Ovary (tissue), 7 donors: ENCODE measurements at regions not wholly inside any gene's neighbourhood (a gene's known extent, or its start where the extent isn't known, plus 50 kb on each side); places are given as distances from the start of the nearest gene placed in this dataset.

Experiments used
- DNase-seq, 5 donors: peaks; one replicate each; pipeline ENCODE4 v3.0.0-alpha.2; 2019 to 2020
- H3K27ac ChIP-seq, 2 donors: fragments of 200-600 bp; one replicate each; pipeline versions ENCODE4 v1.5.1 to v1.8.0; 2019 to 2022
- H3K27me3 ChIP-seq: fragments of 200-600 bp; one replicate; pipeline ENCODE4 v1.8.0; 2022
- H3K36me3 ChIP-seq: fragments of 200-600 bp; sonication (generic); one replicate; pipeline ENCODE4 v1.5.1; 2019
- H3K4me1 ChIP-seq: one replicate; pipeline ENCODE4 v1.8.1; 2013; ENCODE audit warnings: mild to moderate bottlenecking, moderate library complexity; ENCODE audit not compliant: insufficient read depth
- H3K4me3 ChIP-seq: fragments of 200-600 bp; sonication (generic); one replicate; pipeline ENCODE4 v1.5.1; 2017
- H3K9me3 ChIP-seq, 2 donors: fragments of 200-600 bp in 1 of 2; sonication (generic) in 1 of 2; one replicate each; pipeline versions ENCODE4 v1.5.1 to v1.8.1; 2013 to 2019; ENCODE audit warnings: mild to moderate bottlenecking in 1 of 2, moderate library complexity in 1 of 2
- CTCF ChIP-seq, 3 donors: fragments of 450-650 bp in 2 of 3; fragments of 200-600 bp in 1 of 3; IDR thresholded peaks; one replicate each; pipeline versions ENCODE4 v1.5.1 to v1.8.0; 2016 to 2022; ENCODE audit warnings: antibody characterized with exemption in 3 of 3, mild to moderate bottlenecking in 1 of 3
- EP300 ChIP-seq: sonication (generic); formaldehyde crosslinking; IDR thresholded peaks from one replicate; pipeline ENCODE4 v1.6.1; 2017; ENCODE audit warnings: antibody characterized with exemption
- POLR2A ChIP-seq: fragments of 450-650 bp; IDR thresholded peaks from one replicate; pipeline ENCODE4 v1.6.1; 2017; ENCODE audit warnings: antibody characterized with exemption, mild to moderate bottlenecking, moderate library complexity
- WGBS, 3 donors: extraction: QIAGEN DNeasy Blood & Tissue Kit in 1 of 3; methylation state at CpG; one replicate each; pipeline versions ENCODE4 v1.1.5 to v1.1.7; 2013 to 2017; 5-methylcytosine and 5-hydroxymethylcytosine counted together
- intact Hi-C, 4 donors: fragments of 100-400 bp; cut with DNase I; formaldehyde crosslinking; loops; one replicate each; pipeline versions ENCODE4 v1.11.0 to v1.15.1; 2022 to 2023
- donor health status: DM: no; HTN: no; CAD: no; lungs with moderate emphysema.
- donor health status: DM: no; HTN: no; CAD: no.
- donor health status: Bipolar disorder and iron deficiency.
- donor health status: DM: no; HTN: no; CAD: no.
- donor health status: DM: yes; HTN: yes; CAD: no.

- intact Hi-C loops, result no loop called here
- Histone ChIP-seq H3K27ac (no peak overlapping the region), H3K4me1 (no peaks in the 10 kb centered on the region), H3K4me3 (no peak overlapping the region), H3K9me3 (no peaks in the 10 kb centered on the region), H3K27me3 (no peaks in the 10 kb centered on the region), H3K36me3 (no peaks in the 10 kb centered on the region)
- TF ChIP-seq CTCF (IDR thresholded peaks at IDR 0.05) (no peak), EP300 (no peak), POLR2A (no peak)
- peak in 1 of 5 donors; percentile 1 for DNase-seq
- WGBS, 3 donors, result 88 to 90% (median 88%) methylated on average over 5 of the region's 5 CpGs
Measured at GRCh38 chr5:135249658-135250057, 149.4 kb downstream of the MACROH2A1 start.

- no peak for TF ChIP-seq EP300
- TF ChIP-seq POLR2A, result no peak
- no peak for TF ChIP-seq CTCF (IDR thresholded peaks at IDR 0.05)
- H3K4me1 ChIP-seq, result no peaks in the 10 kb centered on the region
- H3K9me3 ChIP-seq, result no peaks in the 10 kb centered on the region
- DNase-seq, result peak in 1 of 5 donors; percentile 2
- 89 to 93% (median 92%) methylated on average over 8 of the region's 8 CpGs for WGBS, 3 donors
- no peak overlapping the region for H3K27ac ChIP-seq
- intact Hi-C loops, result no loop called here
- H3K36me3 ChIP-seq, result no peaks in the 10 kb centered on the region
- H3K4me3 ChIP-seq, result no peak overlapping the region
- no peaks in the 10 kb centered on the region for H3K27me3 ChIP-seq
Measured at GRCh38 chr5:135248801-135249231, 150.2 kb downstream of the MACROH2A1 start.

- intact Hi-C loops, result no loop called here
- no peaks in the 10 kb centered on the region for H3K27me3 ChIP-seq
- DNase-seq, result peak in 2 of 5 donors; percentile 8 to 28
- WGBS, 3 donors, result 29 to 41% (median 29%) methylated on average over 28 of the region's 28 CpGs
- no peaks in the 10 kb centered on the region for H3K36me3 ChIP-seq
- H3K27ac ChIP-seq, result no peak overlapping the region
- no peaks in the 10 kb centered on the region for H3K9me3 ChIP-seq
- H3K4me1 ChIP-seq, result no peaks in the 10 kb centered on the region
- H3K4me3 ChIP-seq, result no peak overlapping the region
- TF ChIP-seq POLR2A (no peak), EP300 (no peak), CTCF (IDR thresholded peaks at IDR 0.05) (no peak)
Measured at GRCh38 chr5:135246923-135247795, 151.9 kb downstream of the MACROH2A1 start.

- DNase-seq, result no peak
- no peak for TF ChIP-seq CTCF (IDR thresholded peaks at IDR 0.05)
- no peak for TF ChIP-seq POLR2A
- no peak for TF ChIP-seq EP300
- Histone ChIP-seq H3K36me3 (no peaks in the 10 kb centered on the region), H3K4me3 (no peak overlapping the region), H3K4me1 (no peaks in the 10 kb centered on the region), H3K9me3 (no peaks in the 10 kb centered on the region), H3K27ac (no peak overlapping the region), H3K27me3 (no peaks in the 10 kb centered on the region)
- 56 to 65% (median 57%) methylated on average over 5 of the region's 5 CpGs for WGBS, 3 donors
- intact Hi-C loops, result no loop called here
Measured at GRCh38 chr5:135246605-135246922, 152.5 kb downstream of the MACROH2A1 start.
